MM.1S (cell line): ENCODE measurements at regions not wholly inside any gene's neighbourhood (a gene's known extent, or its start where the extent isn't known, plus 50 kb on each side); places are given as distances from the start of the nearest gene placed in this dataset.

ENCODE experiments used
- CTCF ChIP-seq: fragments of 300-600 bp; sonication (generic); IDR thresholded peaks from 2 replicates; pipeline ENCODE4 v1.5.1; 2016; ENCODE audit warnings: antibody characterized with exemption, low read length, mixed read lengths
- EZH2 ChIP-seq: fragments of 300-600 bp; sonication (generic); optimal IDR thresholded peaks from 2 replicates; pipeline ENCODE3; 2017; ENCODE audit warnings: low read depth, mild to moderate bottlenecking, antibody characterized with exemption, low read length, mixed read lengths
- EZH2phosphoT487 ChIP-seq: fragments of 300-600 bp; sonication (generic); IDR thresholded peaks from 2 replicates; pipeline ENCODE4 v1.6.1; 2018; ENCODE audit warnings: antibody characterized with exemption, low read length

- TF ChIP-seq EZH2phosphoT487 (no peak), CTCF (no peak), EZH2 (no peak)
These were observed 78.5 kb upstream of the ZSWIM6 start for GRCh38 chr5:61253547-61253946.
